Activated naive CD4-positive, alpha-beta T cell treated with Interleukin-2 at 50 U/mL for 16 hours (primary cell): ENCODE measurements at regions not wholly inside any gene's neighbourhood (a gene's known extent, or its start where the extent isn't known, plus 50 kb on each side); places are given as distances from the start of the nearest gene placed in this dataset.
"Not testable (repeated sequence)": the region's sequence is repeated elsewhere in the genome, so short reads cannot be mapped to it uniquely, and the experiment has no call there.

Experiments used
- DNase-seq: peaks from one replicate; pipeline ENCODE4 v3.0.0-alpha.2; 2020

DNA sequence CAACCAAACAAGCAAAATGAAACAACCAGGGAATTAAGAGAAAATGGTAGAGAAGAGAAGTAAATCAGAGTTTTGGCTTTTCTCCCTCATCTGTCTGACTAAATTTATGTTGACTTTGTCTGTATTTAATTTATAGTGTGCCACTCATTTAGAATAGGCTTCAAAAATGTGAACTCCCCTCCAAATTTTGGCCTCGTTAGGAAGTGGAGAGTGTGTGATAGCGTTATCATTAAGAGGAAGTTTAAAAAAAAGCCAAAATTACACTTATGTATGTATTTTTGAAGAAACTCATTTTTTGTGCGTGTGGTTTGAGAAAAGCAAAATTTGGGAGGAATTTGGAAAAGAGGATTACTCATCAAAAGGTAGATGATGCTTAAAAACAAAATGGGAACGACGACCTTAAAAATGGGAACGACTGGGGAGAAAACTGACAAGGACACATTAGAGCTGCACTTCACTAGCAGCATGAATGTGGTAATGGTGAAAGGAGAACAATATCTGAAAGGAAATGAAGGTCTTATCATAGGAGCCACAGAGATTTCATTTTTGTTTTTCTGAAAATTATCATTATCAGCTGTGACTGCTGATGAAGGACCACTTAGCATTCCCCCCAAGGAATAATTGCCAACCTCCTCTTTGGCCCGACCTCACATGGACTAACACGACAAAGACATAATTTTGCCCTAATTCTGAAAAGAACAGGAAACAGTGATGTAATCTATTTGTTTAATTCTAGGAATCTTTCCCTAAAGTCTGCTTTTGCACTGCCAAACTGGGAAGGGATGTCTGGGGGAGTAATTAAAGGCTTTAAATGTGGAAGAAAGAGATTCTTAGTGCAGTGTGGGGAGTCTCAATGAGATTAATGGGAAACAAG, 163.2 kb upstream of the P2RY1 start:
- DNase-seq: no peak

DNA sequence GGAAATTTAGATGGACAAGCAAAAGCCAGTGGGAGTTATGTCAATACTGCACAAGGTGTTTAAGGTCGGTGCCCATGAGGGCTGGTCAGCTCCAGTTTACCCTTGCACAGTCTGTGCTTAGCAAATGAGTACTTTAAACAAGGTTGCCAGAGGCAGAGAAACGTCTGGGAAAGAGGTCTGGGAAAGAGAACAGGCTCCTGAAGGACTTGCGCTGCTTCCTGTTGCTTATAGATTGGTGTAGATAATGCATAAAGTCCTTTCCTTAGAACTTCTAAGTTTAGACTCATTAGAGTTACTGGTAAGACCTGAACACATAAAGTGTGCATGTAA, 162.6 kb upstream of the P2RY1 start:
- no peak for DNase-seq

DNA sequence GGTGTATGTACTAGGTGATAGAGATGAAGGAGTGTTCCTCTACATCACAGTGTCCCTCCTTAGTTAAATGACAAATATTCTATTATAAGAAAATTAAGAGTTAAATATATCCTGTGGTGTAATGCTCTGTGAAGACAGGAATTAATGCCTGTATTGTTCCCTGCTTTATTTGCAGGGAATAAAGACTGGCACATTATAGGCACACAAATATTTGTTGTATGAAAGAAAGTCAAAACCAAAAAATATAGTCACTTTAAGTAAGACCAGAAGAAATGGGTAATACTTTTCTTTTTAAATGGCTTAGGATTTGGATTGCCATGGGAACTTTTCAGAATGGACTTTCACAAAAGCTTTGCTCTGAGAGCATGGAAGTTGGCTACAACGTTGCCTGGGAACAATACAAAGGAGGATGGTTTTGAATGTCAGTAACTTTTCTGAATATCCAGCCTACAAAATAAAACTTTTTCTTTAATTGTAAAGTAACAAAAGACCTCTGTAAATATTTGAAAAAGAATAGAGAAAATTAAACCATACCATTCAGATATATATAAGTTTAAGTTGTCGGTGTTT, 158.0 kb upstream of the P2RY1 start:
- DNase-seq: no peak

DNA sequence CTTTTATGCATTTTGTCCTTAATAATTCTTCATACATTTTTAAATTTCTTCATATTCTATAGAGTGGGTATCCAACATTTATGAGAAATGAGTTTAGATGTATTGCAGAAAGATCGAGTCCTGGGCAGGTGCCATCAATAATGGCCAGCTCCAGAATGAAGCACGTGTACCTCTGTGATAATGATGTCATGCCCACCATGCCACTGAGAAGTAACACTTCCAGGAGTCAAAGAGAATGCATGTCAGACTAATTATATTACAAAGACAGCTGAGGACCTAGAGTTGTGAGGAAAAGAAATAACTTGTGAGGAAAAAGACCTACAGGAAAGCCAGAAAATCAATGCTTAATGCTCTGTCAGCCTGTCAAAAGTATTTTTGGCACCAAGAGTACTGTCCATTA, 157.4 kb upstream of the P2RY1 start:
- DNase-seq: no peak

DNA sequence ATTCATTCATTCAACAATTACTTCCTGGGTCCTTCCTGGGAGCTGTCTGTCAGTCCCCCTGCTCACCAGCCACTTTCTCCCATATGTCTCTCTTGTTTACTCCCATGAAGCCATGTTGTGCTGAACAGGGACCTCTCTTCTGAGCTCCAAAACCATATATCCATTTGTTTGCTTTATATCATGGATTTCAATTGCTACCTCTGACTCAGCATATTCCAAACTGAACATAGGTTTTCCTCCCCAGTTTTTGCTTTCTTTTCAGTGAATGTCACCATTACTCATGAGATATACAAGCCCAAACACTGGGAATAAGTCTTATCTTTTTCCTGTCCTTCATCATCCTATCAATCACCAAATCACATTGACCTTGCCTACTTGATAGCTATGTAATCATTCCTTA, 152.5 kb upstream of the P2RY1 start:
- no peak for DNase-seq

DNA sequence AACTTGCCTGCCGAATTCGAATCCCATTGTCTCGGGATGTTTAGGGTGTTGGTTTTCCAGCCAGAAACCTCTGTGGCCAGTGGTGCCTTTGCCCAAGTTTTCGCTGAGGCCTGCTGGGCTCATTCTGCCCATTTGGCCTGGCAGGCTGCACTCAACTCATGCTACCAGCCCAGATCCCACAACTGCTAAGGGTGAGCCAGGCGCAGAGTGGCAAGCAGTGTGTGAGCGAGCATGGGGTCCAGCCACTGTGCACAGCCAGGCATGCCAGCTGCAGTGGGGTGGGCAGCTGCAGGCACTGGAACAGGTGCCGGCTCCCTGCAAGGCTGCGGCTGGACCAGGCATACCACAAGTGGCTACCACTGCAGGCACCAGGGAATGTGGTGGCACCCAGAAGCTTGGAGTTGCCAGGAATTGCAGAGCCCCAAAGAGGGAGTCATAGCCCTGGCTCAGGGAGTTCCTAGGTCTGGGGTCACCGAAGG, 151.4 kb upstream of the P2RY1 start:
- no peak for DNase-seq

DNA sequence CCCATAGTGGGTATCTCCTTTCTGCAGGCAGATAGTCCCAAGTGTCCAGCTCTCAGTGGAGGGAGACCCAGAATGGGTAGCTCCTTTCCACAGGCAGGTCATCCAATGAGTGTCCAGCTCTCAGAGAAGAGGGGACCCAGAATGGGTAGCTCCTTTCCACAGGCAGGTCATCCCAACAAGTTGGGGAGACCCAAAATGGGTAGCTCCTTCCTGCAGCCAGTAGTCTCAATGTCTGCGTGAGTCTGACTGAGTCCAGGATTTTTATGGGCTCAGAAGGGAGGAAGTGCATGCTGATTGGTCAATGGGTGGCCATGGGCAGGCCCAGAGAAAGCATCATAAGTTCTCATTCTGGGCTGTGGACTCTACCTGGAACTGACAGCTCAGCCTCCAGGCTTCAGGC, 150.7 kb upstream of the P2RY1 start:
- DNase-seq: no peak

DNA sequence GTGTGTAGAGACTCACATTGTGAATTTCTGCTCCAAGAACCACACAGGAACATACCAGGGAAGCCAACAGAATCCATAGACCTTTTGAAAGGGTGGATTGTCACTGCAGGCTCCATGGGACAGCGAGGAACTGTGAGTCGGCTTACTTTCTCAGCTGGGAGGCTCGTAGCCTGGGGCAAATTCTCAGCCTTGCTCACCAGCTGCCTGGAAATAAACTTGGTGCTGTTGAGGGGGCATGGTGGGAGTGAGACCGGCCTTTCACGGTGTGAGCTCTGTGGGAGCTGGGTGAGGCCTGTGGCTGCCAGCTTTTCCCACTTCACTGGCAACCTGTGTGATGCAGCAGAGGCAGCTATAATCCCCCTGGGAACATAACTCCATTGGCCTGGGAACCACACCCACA, 146.6 kb upstream of the P2RY1 start:
- DNase-seq: no peak

DNA sequence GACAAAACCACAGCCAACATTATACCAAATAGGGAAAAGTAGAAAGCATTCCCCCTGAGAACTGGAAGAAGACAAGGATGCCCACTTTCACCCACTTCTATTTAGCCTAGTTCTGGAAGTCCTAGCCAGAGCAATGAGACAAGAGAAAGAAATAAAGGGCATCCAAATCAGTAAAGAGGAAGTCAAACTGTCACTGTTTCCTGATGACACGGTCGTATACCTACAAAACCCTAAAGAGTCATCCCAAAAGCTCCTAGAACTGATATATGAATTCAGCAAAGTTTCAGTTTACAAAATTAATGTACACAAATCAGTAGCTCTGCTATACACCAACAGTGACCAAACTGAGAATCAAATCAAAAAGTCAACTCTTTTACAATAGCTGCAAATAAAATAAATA, 142.6 kb upstream of the P2RY1 start:
- DNase-seq: not testable (repeated sequence)

DNA sequence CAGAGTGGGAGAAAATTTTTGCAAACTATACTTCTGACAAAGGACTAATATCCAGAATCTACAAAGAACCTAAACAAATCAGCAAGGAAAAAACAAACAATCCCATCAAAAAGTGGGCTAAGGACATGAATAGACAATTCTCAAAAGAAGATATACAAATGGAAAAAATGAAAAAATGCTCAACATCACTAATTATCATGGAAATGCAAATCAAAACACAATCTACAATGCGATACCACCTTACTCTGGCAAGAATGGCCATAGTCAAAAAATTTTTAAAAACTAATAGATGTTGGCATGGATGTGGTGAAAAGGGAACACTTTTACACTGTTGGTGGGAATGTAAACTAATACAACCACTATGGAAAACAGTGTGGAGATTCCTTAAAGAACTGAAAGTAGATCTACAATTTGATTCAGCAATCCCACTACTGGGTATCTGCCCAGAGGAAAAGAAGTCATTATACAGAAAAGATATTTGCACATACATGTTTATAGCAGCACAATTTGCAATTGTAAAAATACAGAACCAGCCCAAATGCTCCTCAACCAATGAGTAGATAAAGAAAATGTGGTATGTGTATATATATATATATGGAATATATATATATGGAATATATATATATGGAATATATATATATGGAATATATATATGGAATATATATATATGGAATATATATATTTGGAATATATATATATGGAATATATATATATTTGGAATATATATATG, 141.2 kb upstream of the P2RY1 start:
- not testable (repeated sequence) for DNase-seq

DNA sequence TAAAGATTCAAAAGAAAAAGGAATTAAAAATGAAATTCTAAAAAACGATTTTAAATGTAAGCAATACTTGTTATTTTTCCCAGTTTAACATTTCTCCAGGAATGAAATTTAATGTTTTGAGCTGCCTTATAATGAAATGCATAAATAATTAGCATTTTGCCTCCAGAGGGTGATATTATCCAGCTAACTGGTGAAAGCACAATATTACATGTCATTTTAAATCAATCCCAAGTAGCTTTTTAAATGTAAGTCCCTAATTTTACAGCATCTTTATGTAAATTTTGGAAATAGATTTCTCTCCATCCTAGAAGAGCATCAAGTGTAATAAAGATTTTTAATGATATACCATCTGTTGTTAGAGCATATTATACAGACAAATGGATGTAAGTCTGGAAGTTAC, 139.1 kb upstream of the P2RY1 start:
- DNase-seq: no peak

DNA sequence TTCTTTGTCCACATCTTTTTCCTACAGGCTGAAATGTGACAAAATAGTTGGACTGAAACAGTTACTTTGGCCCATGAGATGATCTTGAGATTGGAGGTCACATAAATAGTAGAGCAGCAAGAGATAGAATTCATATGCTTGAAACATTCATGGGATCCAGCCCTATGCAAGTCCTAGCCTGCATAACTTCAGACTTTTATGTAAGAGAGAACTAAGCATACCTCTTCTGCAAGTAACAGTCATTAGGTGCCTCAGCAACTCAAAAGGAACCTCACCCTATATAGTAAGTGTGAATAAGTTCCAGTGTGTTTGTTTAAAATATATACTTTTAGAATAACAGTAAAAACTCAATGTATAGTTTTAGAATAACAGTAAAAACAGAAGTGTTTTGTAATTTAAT, 138.0 kb upstream of the P2RY1 start:
- no peak for DNase-seq

DNA sequence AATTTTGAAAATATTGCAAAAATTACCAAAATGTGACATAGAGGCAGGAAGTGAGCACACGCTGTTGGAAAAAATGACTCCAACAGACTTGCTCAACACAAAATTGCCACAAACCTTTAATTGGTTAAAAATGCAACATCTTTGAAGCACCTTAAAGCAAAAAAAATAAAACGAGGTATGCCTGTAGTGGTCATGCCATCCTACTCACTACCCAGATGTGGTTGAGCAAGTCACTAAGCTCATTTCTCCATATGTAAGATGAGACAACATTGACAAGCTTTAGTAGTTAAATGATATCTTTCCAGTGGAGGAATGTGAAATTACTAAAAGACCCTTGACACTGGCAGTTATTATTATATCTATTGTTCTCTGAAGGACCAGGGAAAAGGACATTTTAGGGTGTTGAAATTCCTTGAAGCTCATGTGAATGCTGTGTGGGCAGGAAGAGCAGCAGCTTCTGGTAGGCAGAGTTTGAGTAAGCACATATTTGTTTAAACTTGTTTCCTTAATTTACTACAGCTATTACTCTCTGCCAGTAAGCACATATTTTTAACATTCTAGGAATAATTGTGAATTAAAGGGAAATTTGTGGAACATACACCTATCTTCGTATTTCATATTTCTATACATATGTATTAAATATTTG, 131.6 kb upstream of the P2RY1 start:
- no peak for DNase-seq

DNA sequence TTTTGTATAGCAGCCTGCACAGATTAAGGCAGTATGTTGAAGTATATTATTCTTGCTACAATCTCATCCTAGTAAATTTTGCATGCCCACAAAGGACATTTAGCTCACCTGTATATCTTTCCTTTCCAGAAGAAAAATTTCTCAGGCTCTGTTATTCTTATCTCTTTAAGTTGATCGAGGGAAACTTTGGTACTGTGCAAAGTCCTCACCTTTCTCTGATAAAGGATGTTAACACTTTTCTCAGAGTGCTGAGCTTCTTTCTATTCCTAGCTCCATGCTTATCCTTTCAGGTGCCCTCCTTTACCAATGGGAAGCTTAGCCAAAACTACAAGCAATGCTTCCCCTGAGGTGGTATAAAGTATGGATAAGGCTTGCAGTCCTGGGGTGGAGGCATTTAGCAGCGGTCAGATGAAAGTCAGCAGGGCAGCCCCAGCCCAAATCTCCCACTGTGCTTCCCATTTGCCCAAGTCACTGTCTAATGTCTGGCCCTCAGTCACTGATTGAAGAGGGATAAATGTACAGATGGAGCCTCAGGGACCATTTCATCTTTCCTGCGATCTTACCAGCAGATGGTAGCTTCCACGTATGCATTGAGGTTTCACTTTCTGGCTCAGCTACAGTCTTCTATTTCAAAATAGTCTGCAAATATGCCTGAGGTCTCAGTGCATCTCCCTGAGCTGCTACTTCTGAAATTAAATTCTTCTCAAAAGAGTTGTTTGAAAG, 127.8 kb upstream of the P2RY1 start:
- DNase-seq: no peak

DNA sequence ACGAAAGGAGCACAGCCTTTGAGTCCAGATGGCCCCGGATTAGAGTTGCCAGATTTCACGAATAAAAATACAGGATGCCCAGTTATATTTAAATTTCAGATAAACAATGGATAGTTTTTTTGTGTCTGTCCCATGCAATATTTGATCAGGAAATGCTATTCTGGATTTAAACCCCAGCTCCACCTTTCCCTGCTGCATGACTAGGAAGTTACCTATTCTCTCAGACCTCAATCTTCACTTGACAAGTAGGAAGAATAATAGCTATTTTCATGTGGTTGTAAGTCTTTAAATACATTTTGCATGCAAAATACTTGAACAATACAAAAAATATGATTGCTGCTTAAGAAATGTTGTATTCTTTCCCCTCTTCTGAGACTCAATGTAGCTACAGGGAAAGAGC, 125.3 kb upstream of the P2RY1 start:
- DNase-seq: no peak

DNA sequence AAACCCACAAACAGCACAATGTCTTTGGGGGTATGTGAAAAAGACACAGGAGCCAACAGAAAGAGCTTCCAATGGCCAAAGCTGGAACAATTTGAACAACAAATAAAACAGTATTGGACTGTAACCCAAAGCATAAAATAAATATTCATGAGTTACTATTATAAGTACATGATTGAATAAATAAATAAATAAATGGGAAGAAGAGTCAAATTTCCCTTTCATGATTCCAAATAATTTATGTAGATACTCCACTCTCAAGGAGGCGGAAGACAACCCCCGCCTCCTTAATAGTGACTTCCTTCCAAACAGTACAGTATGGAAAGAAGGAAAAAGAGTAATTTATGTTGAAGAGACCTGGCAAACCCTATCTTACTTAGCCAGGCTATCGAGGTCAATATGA, 124.4 kb upstream of the P2RY1 start:
- DNase-seq: no peak

DNA sequence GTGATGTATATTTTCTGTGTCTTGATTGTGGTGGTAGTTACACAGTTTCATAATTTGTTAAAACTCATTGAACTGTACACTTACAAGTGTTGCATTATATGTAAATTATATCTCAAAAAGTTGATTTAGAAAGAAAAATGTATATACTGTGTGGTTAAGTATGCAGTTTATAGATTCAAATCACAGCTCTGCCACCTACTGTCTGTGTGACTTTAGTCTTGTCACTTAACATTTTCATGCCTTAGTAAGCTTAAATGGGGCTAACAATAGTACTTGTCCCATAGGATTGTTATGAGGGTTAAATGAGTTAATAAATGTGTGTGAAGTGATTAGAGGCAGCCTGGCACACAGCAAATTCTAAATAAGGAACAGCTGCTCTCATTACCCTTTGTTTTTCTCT, 120.9 kb upstream of the P2RY1 start:
- no peak for DNase-seq

DNA sequence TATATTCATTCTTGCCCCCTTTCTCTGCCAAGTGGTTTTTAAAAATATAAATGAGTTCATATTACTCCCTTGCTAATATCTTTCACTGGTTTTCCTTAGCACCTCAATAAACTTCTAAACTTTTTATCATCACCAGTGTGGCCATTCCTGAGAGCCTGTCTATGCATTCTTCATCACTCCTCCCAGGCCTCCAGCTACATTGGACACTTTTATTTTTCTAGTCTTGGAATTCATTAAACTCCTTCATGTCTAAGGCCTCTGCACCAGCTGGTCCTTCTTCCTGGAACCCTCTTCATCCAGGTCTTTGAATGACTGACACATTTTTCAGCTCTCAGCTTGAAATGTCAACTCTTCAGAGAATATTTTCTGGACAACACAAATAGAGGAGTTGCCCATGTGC, 120.4 kb upstream of the P2RY1 start:
- DNase-seq: no peak

DNA sequence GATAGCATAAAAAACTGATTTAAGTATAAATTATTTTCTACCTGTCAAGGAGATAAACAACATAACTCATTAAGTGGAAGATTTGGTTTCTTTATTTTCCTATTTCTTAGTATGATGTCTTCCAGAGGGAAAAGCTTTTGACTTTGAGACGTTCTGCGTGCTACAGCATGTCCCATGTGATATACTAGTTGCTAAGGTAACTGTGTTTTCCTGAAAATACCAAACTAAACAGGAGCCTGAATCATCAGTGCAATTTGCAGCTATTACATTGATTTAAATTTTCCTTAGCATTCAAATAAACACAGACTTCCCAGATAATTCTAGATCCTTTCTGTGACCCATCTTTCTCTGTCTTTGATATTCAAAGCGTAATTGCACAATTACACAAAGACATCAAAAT, 117.7 kb upstream of the P2RY1 start:
- DNase-seq: no peak

DNA sequence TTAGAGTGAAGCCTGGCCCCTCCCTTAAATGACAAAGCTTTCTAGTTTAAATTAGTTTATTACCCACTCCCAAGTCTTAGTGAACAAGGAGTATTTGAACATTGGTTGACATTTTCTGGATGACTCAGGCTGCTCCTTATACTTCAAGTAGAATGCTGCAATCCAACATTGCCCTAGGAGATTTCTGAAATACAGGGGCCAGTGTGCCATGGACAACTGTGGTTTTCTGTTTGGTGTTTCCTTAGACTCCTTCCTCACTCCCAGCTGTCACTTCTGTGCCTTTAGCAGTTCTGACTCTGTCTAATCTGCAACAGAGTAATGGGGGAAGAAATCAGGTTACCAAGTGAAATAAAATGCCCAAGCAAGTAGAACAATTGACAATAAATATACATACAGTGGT, 116.1 kb upstream of the P2RY1 start:
- DNase-seq: no peak

DNA sequence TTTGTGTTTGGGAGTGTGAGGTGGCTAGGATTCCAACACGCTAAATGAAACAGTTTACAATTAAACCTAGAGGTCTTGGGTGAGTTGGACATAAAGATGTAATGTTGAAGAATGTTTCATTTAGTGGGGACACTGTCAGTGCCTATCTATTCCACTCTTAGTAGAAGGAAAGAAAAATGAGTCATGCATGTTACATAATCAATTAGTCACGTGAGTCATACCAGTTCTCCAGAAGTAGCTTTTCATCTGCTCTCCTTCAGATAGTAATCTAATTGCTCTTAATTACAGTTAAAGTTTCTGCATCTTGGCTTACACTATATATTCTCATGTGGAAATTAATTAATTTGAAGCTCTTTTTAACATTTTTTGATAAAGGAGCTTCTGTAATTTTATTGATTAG, 115.7 kb upstream of the P2RY1 start:
- no peak for DNase-seq

DNA sequence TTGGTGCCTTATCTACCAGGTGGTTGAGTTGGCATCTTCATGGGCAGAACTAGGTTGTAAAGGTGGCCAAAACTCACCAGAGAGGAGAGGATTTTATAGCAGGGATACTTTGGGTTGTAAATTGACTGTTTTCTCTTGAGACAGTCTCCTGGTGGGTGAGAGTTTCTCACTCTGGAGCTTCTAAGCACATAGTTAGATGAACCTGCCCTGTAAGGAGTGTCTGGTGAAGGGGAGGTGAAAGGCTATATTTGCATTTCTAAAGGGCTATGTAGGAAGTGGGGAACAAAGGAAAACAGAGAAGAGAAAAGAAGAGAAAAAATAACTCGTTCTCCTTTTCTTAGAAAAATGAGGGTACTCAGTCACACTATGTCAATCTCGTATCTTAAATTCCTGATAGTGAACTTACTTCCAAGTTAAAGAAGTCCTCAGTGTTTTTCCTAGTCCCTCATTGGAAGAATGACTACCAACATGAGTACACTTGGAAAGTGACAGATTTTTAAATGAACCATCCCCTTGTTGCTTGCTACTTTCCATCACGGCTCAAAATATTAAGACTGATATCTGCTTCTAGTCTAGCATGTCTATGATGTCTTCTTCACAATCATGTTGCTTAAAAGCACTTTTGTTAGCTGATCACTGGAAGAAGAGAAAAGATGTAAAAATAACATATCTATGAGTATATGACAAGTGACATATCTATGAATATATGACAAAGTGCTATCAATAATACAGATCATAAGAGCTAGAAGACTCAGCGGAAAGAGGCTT, 113.8 kb upstream of the P2RY1 start:
- DNase-seq: no peak
